ENCODE measurements at regions not wholly inside any gene's neighbourhood (a gene's known extent, or its start where the extent isn't known, plus 50 kb on each side); places are given as distances from the start of the nearest gene placed in this dataset.

GRCh38 chr20:48176139-48176538 is 390.9 kb upstream of the SULF2 start:
- TF ChIP-seq CTCF (IDR thresholded peaks at IDR 0.05; ENCODE audit: borderline replicate concordance, extremely low read depth, low read length, poor library complexity, severe bottlenecking) = no peak
- no peak for TF ChIP-seq EZH2 (IDR thresholded peaks at IDR 0.05; ENCODE audit: borderline replicate concordance, low read depth, low read length, severe bottlenecking)
